ENCODE measurements at regions not wholly inside any gene's neighbourhood (a gene's known extent, or its start where the extent isn't known, plus 50 kb on each side); places are given as distances from the start of the nearest gene placed in this dataset.

DNA sequence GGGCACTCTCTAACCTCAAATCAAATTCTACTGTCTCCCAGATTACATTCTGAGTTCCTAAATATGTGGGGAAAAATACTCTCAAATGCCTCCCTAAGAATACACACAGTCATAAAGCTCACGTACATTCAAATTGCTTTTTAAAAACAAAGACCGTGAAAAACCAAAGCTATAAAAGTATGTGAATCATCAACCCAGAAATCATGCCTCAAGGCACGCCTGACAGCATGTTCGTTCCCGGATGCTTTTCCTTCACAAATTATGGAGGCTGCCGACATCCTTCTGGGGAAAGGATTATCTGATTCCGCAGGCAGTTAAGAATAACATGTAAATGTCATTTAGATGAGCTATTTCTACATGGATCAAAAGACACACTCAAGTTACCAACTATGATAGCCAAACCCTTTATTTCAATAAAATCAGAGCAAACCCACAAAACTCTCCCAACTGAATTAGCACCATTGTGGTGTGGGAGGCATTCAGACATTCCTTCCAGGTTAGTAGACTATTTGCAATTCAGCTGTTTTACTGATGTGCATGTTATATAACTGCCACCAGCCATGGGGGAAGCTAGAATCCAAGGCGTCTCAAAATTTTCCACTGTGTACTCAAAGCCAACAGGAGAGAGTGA, 398.2 kb upstream of the TRIB2 start:
- TF ChIP-seq EZH2 (IDR thresholded peaks at IDR 0.05; ENCODE audit: low read depth) = no peak
- TF ChIP-seq, protein P1, sequence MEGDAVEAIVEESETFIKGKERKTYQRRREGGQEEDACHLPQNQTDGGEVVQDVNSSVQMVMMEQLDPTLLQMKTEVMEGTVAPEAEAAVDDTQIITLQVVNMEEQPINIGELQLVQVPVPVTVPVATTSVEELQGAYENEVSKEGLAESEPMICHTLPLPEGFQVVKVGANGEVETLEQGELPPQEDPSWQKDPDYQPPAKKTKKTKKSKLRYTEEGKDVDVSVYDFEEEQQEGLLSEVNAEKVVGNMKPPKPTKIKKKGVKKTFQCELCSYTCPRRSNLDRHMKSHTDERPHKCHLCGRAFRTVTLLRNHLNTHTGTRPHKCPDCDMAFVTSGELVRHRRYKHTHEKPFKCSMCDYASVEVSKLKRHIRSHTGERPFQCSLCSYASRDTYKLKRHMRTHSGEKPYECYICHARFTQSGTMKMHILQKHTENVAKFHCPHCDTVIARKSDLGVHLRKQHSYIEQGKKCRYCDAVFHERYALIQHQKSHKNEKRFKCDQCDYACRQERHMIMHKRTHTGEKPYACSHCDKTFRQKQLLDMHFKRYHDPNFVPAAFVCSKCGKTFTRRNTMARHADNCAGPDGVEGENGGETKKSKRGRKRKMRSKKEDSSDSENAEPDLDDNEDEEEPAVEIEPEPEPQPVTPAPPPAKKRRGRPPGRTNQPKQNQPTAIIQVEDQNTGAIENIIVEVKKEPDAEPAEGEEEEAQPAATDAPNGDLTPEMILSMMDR (conservative IDR thresholded peaks at IDR 0.05) = no peak
